ENCODE measurements at regions not wholly inside any gene's neighbourhood (a gene's known extent, or its start where the extent isn't known, plus 50 kb on each side); places are given as distances from the start of the nearest gene placed in this dataset.

GRCh38 chr5:97820138-97820537 lies 637.1 kb upstream of the RIOK2 start:
- TF ChIP-seq POLR2AphosphoS5 (IDR thresholded peaks at IDR 0.05) (no peak), CTCF (IDR thresholded peaks at IDR 0.05; ENCODE audit: poor library complexity, severe bottlenecking) (no peak), EZH2 (IDR thresholded peaks at IDR 0.05; ENCODE audit: borderline replicate concordance, insufficient read depth, low read length, poor library complexity, severe bottlenecking) (no peak), EP300 (conservative IDR thresholded peaks at IDR 0.05; ENCODE audit: poor library complexity, severe bottlenecking) (no peak), SMC3 (conservative IDR thresholded peaks at IDR 0.05; ENCODE audit: poor library complexity) (no peak), TAF1 (IDR thresholded peaks at IDR 0.05; ENCODE audit: low read depth) (no peak), RAD21 (conservative IDR thresholded peaks at IDR 0.05) (no peak), REST (IDR thresholded peaks at IDR 0.05; ENCODE audit: borderline replicate concordance) (no peak), MXI1 (conservative IDR thresholded peaks at IDR 0.05; ENCODE audit: poor library complexity, severe bottlenecking) (no peak)
